Lung (tissue), 11 donors: ENCODE measurements at regions not wholly inside any gene's neighbourhood (a gene's known extent, or its start where the extent isn't known, plus 50 kb on each side); places are given as distances from the start of the nearest gene placed in this dataset.

Source experiments
- ATAC-seq: fragments of 200-7000 bp; cut with Tn5 transposase; one replicate; pipeline ENCODE4 v1.9.1; 2020; ENCODE audit warnings: moderate number of reproducible peaks; ENCODE audit not compliant: insufficient read depth, low FRiP score
- DNase-seq, 3 donors: peaks; one replicate each; pipeline ENCODE4 v3.0.0-alpha.2; 2013 to 2017
- H3K27ac ChIP-seq, 2 donors: one replicate each; pipeline ENCODE4 v1.5.1; 2013; ENCODE audit warnings: mild to moderate bottlenecking in 2 of 2, moderate library complexity in 2 of 2, control low read depth in 1 of 2, inconsistent platforms in 1 of 2, low read depth in 1 of 2, low read length in 1 of 2
- H3K27me3 ChIP-seq, 3 donors: one replicate each; pipeline ENCODE4 v1.5.1; 2013; ENCODE audit warnings: low read length in 2 of 3; ENCODE audit not compliant: control insufficient read depth in 3 of 3, insufficient read depth in 3 of 3
- H3K36me3 ChIP-seq, 4 donors: one replicate each; pipeline ENCODE4 v1.5.1; 2013; ENCODE audit warnings: low read length in 4 of 4, mild to moderate bottlenecking in 1 of 4, moderate library complexity in 1 of 4; ENCODE audit not compliant: control insufficient read depth in 4 of 4, insufficient read depth in 4 of 4
- H3K4me1 ChIP-seq, 5 donors: one replicate each; pipeline ENCODE4 v1.5.1; 2013; ENCODE audit warnings: low read length in 5 of 5, mild to moderate bottlenecking in 2 of 5, moderate library complexity in 1 of 5; ENCODE audit not compliant: control insufficient read depth in 5 of 5, insufficient read depth in 5 of 5
- H3K4me3 ChIP-seq: one replicate; pipeline ENCODE4 v1.5.1; 2013; ENCODE audit warnings: mild to moderate bottlenecking, control low read depth, moderate library complexity
- H3K9ac ChIP-seq, 2 donors: one replicate each; pipeline ENCODE4 v1.5.1; 2013; ENCODE audit warnings: low read length in 2 of 2, control low read depth in 1 of 2; ENCODE audit not compliant: insufficient read depth in 1 of 2
- H3K9me3 ChIP-seq, 4 donors: one replicate each; pipeline ENCODE4 v1.5.1; 2013; ENCODE audit warnings: low read length in 3 of 4, mild to moderate bottlenecking in 1 of 4, moderate library complexity in 1 of 4; ENCODE audit not compliant: control insufficient read depth in 4 of 4, insufficient read depth in 3 of 4
- WGBS, 2 donors: extraction: QIAGEN DNeasy Blood & Tissue Kit; methylation state at CpG; one replicate each; pipeline ENCODE4 v1.1.7; 2013; 5-methylcytosine and 5-hydroxymethylcytosine counted together
- TF ChIP-seq, protein P1 (sequence below): IDR thresholded peaks from 2 replicates; pipeline ENCODE4 v1.5.1; 2012; ENCODE audit warnings: mild to moderate bottlenecking; ENCODE audit errors: control extremely low read depth, extremely low read depth
- donor health status: control.
- donor health status: control.
- donor health status: Bipolar disorder and iron deficiency.
- donor health status: healthy.
- donor health status: DM: yes; HTN: yes; CAD: no.

DNA sequence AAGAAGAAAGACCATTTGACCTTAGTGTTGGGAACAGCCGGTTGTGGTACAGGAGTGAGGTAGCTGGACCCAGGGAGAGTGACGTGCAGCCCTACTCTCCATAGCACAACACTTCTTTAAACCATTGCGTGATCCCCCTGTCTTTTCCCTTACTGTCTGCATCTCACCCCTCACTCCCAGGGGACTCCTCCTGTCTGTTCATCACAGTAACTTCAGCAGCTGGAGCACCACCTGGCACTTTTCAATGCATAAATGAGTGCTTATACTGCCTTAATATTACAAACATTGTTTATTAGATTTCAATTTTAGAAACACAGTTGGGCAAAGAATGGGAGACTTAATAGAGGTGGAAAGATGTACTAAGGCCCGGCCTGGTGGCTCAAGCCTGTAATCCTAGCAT is 285.5 kb downstream of the UQCRFS1 start:
- TF ChIP-seq, protein P1, sequence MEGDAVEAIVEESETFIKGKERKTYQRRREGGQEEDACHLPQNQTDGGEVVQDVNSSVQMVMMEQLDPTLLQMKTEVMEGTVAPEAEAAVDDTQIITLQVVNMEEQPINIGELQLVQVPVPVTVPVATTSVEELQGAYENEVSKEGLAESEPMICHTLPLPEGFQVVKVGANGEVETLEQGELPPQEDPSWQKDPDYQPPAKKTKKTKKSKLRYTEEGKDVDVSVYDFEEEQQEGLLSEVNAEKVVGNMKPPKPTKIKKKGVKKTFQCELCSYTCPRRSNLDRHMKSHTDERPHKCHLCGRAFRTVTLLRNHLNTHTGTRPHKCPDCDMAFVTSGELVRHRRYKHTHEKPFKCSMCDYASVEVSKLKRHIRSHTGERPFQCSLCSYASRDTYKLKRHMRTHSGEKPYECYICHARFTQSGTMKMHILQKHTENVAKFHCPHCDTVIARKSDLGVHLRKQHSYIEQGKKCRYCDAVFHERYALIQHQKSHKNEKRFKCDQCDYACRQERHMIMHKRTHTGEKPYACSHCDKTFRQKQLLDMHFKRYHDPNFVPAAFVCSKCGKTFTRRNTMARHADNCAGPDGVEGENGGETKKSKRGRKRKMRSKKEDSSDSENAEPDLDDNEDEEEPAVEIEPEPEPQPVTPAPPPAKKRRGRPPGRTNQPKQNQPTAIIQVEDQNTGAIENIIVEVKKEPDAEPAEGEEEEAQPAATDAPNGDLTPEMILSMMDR = no peak
- ATAC-seq (no peak), DNase-seq (no peak)
- no peak overlapping the region for H3K27ac ChIP-seq
- H3K36me3 ChIP-seq = no peaks in the 10 kb centered on the region
- WGBS, 2 donors = 81 to 84% methylated on average over 4 of the region's 4 CpGs
- peaks cover 0 to 2% (median 0%) of the 10 kb centered on the region in 3 donors for H3K27me3 ChIP-seq
- no peak overlapping the region for H3K9ac ChIP-seq
- H3K4me1 ChIP-seq = no peaks in the 10 kb centered on the region
- H3K4me3 ChIP-seq = no peak overlapping the region
- peaks cover 0 to under 1% (median 0%) of the 10 kb centered on the region in 4 donors for H3K9me3 ChIP-seq

GRCh38 chr19:28920269-28921066 is 292.5 kb downstream of the UQCRFS1 start:
- TF ChIP-seq, protein P1 = no peak
- ATAC-seq = no peak
- no peaks in the 10 kb centered on the region for H3K4me1 ChIP-seq
- no peak for DNase-seq
- no peak overlapping the region for H3K9ac ChIP-seq
- WGBS, 2 donors = 42 to 51% methylated on average over 17 of the region's 17 CpGs
- no peaks in the 10 kb centered on the region for H3K36me3 ChIP-seq
- peaks cover 0 to 5% (median 0%) of the 10 kb centered on the region in 3 donors for H3K27me3 ChIP-seq
- H3K27ac ChIP-seq = no peak overlapping the region
- peaks cover 0 to 3% (median 0%) of the 10 kb centered on the region in 4 donors for H3K9me3 ChIP-seq
- no peak overlapping the region for H3K4me3 ChIP-seq

DNA sequence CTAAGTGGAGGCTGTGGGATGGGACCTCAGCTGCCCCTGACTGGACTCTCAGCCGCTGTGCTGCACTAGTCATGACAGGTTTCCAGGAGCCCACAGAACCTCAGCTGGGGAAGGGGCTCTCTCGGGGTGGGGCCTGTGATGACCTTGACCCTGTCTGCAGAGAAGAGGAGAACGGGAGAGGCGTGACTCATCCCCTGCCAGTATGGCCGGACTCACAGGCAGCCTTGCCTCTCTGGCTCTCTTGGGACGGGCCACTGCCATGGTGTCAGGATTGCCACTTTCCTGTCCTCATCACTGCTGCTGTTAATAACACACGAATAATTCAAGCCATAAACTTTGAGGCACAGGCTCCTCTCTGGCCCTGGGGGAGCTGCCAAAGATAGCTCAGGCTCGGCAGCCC is 295.3 kb downstream of the UQCRFS1 start:
- TF ChIP-seq, protein P1 = no peak
- Histone ChIP-seq H3K27ac (no peak overlapping the region), H3K4me3 (no peak overlapping the region), H3K9ac (no peak overlapping the region), H3K4me1 (no peaks in the 10 kb centered on the region), H3K9me3 (peaks cover 0 to 5% (median 0%) of the 10 kb centered on the region in 4 donors), H3K36me3 (no peaks in the 10 kb centered on the region), H3K27me3 (peaks cover 0 to 5% (median 0%) of the 10 kb centered on the region in 3 donors)
- 59 to 72% methylated on average over 8 of the region's 8 CpGs for WGBS, 2 donors
- ATAC-seq = no peak
- no peak for DNase-seq
